GM21367 (cell line): ENCODE measurements at regions not wholly inside any gene's neighbourhood (a gene's known extent, or its start where the extent isn't known, plus 50 kb on each side); places are given as distances from the start of the nearest gene placed in this dataset.

Source experiments
- ATAC-seq: cut with Tn5 transposase; IDR thresholded peaks from one replicate; pipeline ENCODE4 v1.9.1; 2021; ENCODE audit not compliant: unreplicated experiment

GRCh38 chr11:29318134-29318845 lies 698.5 kb downstream of the KCNA4 start:
- no peak for ATAC-seq

- no peak for ATAC-seq
Observed at GRCh38 chr11:29317694-29318093, 699.1 kb downstream of the KCNA4 start.

GRCh38 chr11:29315275-29315674 lies 701.6 kb downstream of the KCNA4 start:
- ATAC-seq: no peak

GRCh38 chr11:29314211-29314610 lies 702.6 kb downstream of the KCNA4 start:
- ATAC-seq: no peak

- no peak for ATAC-seq
Observed at GRCh38 chr11:29312812-29313211, 704.0 kb downstream of the KCNA4 start.

GRCh38 chr11:29310725-29311342 lies 706.0 kb downstream of the KCNA4 start:
- no peak for ATAC-seq

- no peak for ATAC-seq
Observed at GRCh38 chr11:29309992-29310391, 706.8 kb downstream of the KCNA4 start.

- no peak for ATAC-seq
Observed at GRCh38 chr11:29306527-29306926, 710.3 kb downstream of the KCNA4 start.

GRCh38 chr11:29305456-29306232 lies 711.2 kb downstream of the KCNA4 start:
- ATAC-seq: no peak

- no peak for ATAC-seq
Observed at GRCh38 chr11:29300420-29300819, 716.4 kb downstream of the KCNA4 start.

- ATAC-seq: no peak
Observed at GRCh38 chr11:29296680-29297079, 720.1 kb downstream of the KCNA4 start.

GRCh38 chr11:29293825-29294224 lies 723.0 kb downstream of the KCNA4 start:
- ATAC-seq: peak; percentile 89

- ATAC-seq: no peak
Observed at GRCh38 chr11:29282088-29282487, 734.7 kb downstream of the KCNA4 start.

- ATAC-seq: no peak
Observed at GRCh38 chr11:29281271-29281777, 735.5 kb downstream of the KCNA4 start.

- ATAC-seq: no peak
Observed at GRCh38 chr11:29280452-29280851, 736.4 kb downstream of the KCNA4 start.

- ATAC-seq: no peak
Observed at GRCh38 chr11:29279716-29280115, 737.1 kb downstream of the KCNA4 start.

GRCh38 chr11:29272019-29272654 lies 744.7 kb downstream of the KCNA4 start:
- no peak for ATAC-seq

- ATAC-seq: no peak
Observed at GRCh38 chr11:29271616-29272015, 745.2 kb downstream of the KCNA4 start.

GRCh38 chr11:29268733-29269132 lies 748.1 kb downstream of the KCNA4 start:
- no peak for ATAC-seq

GRCh38 chr11:29265792-29266191 lies 751.0 kb downstream of the KCNA4 start:
- ATAC-seq: no peak

GRCh38 chr11:29265381-29265780 lies 751.4 kb downstream of the KCNA4 start:
- ATAC-seq: no peak
